H1 (cell line): ENCODE measurements at regions not wholly inside any gene's neighbourhood (a gene's known extent, or its start where the extent isn't known, plus 50 kb on each side); places are given as distances from the start of the nearest gene placed in this dataset.

Experiments used
- ATF2 ChIP-seq: IDR thresholded peaks from 2 replicates; pipeline ENCODE4 v1.6.1; 2012; ENCODE audit warnings: low read length, inconsistent platforms

GRCh38 chr2:226115102-226115831, 684.4 kb downstream of the IRS1 start (continued):
- TF ChIP-seq ATF2: no peak
